IMR-90 (cell line): ENCODE measurements at regions not wholly inside any gene's neighbourhood (a gene's known extent, or its start where the extent isn't known, plus 50 kb on each side); places are given as distances from the start of the nearest gene placed in this dataset.
A peak's percentile ranks its signal among the peaks of the same experiment; 100 is the strongest.

ENCODE experiments used
- ATAC-seq: fragments of 200-7000 bp; cut with Tn5 transposase; 2 replicates; pipeline ENCODE4 v1.9.1; 2020; ENCODE audit warnings: low read depth, mild to moderate bottlenecking, moderate library complexity
- BruUV-seq: library from RNA; stranded (reverse); fragments of 400-500 nt; replicated peaks from 2 replicates; lab custom pipeline; 2021; lab: Mats Ljungman, UMichigan
- CTCF ChIA-PET: fragments of 300-600 bp; formaldehyde crosslinking; extraction: SDS; loops from one replicate; lab custom pipeline; 2021; ENCODE audit warnings: antibody characterized with exemption; lab: Yijun Ruan, JAX
- POLR2A ChIA-PET: fragments of 300-600 bp; sonication (Branson Sonifier 250); formaldehyde crosslinking; loops from one replicate; lab custom pipeline; 2022; ENCODE audit warnings: antibody characterized with exemption; ENCODE audit not compliant: unreplicated experiment; lab: Charles Lee
- DNase-seq: peaks from one replicate; pipeline ENCODE4 v3.0.0; 2013
- H2AFZ ChIP-seq: replicated peaks from 2 replicates; pipeline ENCODE3; 2013; ENCODE audit warnings: low read length, mild to moderate bottlenecking; ENCODE audit not compliant: poor library complexity
- H2AK5ac ChIP-seq: 2 replicates; pipeline ENCODE4 v1.6.1; 2013; ENCODE audit warnings: low read depth, low read length, inconsistent platforms
- H2AK9ac ChIP-seq: replicated peaks from 2 replicates; pipeline ENCODE3; 2013; ENCODE audit warnings: mild to moderate bottlenecking, low read depth, low read length, moderate library complexity; ENCODE audit not compliant: poor library complexity
- H2BK120ac ChIP-seq: 2 replicates; pipeline ENCODE4 v1.6.1; 2013; ENCODE audit warnings: low read depth, low read length, inconsistent platforms
- H2BK15ac ChIP-seq: 3 replicates; pipeline ENCODE4 v1.6.1; 2013; ENCODE audit warnings: low read depth, low read length, inconsistent platforms
- H2BK20ac ChIP-seq: 2 replicates; pipeline ENCODE4 v1.6.1; 2013; ENCODE audit warnings: low read depth, mild to moderate bottlenecking, inconsistent platforms, low read length, moderate library complexity
- H2BK5ac ChIP-seq: 2 replicates; pipeline ENCODE4 v1.6.1; 2013; ENCODE audit warnings: mild to moderate bottlenecking, low read depth, low read length, inconsistent platforms; ENCODE audit not compliant: poor library complexity, severe bottlenecking
- H3K14ac ChIP-seq: replicated peaks from 2 replicates; pipeline ENCODE4 v1.6.1; 2013; ENCODE audit warnings: low read depth, low read length, inconsistent platforms
- H3K18ac ChIP-seq: 2 replicates; pipeline ENCODE4 v1.6.1; 2013; ENCODE audit warnings: low read depth, low read length, control low read depth
- H3K23ac ChIP-seq: 2 replicates; pipeline ENCODE4 v1.6.1; 2013; ENCODE audit warnings: low read depth, low read length, inconsistent platforms
- H3K27ac ChIP-seq: 2 replicates; pipeline ENCODE4 v1.5.1; 2013; ENCODE audit warnings: mild to moderate bottlenecking, control low read depth, low read length; ENCODE audit not compliant: insufficient read depth
- H3K27me3 ChIP-seq: 2 replicates; pipeline ENCODE4 v1.6.1; 2013; ENCODE audit warnings: low read length; ENCODE audit not compliant: control insufficient read depth, insufficient read depth
- H3K36me3 ChIP-seq: 2 replicates; pipeline ENCODE4 v1.6.1; 2013; ENCODE audit warnings: low read length, mixed read lengths; ENCODE audit not compliant: control insufficient read depth, insufficient read depth
- H3K4ac ChIP-seq: 2 replicates; pipeline ENCODE4 v1.6.1; 2013; ENCODE audit warnings: low read depth, low read length, inconsistent platforms
- H3K4me1 ChIP-seq: 2 replicates; pipeline ENCODE4 v1.6.1; 2013; ENCODE audit warnings: low read length, mixed read lengths; ENCODE audit not compliant: control insufficient read depth, insufficient read depth
- H3K4me2 ChIP-seq: 2 replicates; pipeline ENCODE4 v1.6.1; 2013; ENCODE audit warnings: low read depth, mild to moderate bottlenecking, control low read depth, low read length, moderate library complexity
- H3K4me3 ChIP-seq: 2 replicates; pipeline ENCODE4 v1.5.1; 2013; ENCODE audit warnings: low read depth, mild to moderate bottlenecking, control low read depth, low read length, moderate library complexity; ENCODE audit not compliant: insufficient read depth
- H3K56ac ChIP-seq: 2 replicates; pipeline ENCODE4 v1.6.1; 2013; ENCODE audit warnings: low read length, inconsistent platforms; ENCODE audit not compliant: insufficient read depth; ENCODE audit errors: extremely low read depth
- H3K79me1 ChIP-seq, 2 experiments: 2 replicates each; pipeline ENCODE4 v1.6.1; 2013; ENCODE audit warnings: low read length in 2 of 2, inconsistent platforms in 1 of 2, low read depth in 1 of 2
- H3K9ac ChIP-seq: 2 replicates; pipeline ENCODE4 v1.6.1; 2013; ENCODE audit warnings: low read depth, low read length, control low read depth
- H3K9me1 ChIP-seq: 2 replicates; pipeline ENCODE4 v1.6.1; 2013; ENCODE audit warnings: low read length, inconsistent platforms; ENCODE audit not compliant: insufficient read depth
- H3K9me3 ChIP-seq: 2 replicates; pipeline ENCODE4 v1.6.1; 2013; ENCODE audit warnings: low read length; ENCODE audit not compliant: control insufficient read depth, insufficient read depth
- H4K20me1 ChIP-seq: 2 replicates; pipeline ENCODE4 v1.6.1; 2013; ENCODE audit warnings: low read length, inconsistent platforms; ENCODE audit not compliant: insufficient read depth
- H4K5ac ChIP-seq: 2 replicates; pipeline ENCODE4 v1.6.1; 2013; ENCODE audit warnings: mild to moderate bottlenecking, low read depth, low read length, control low read depth
- H4K8ac ChIP-seq, 2 experiments: 2 replicates each; pipeline ENCODE4 v1.6.1; 2013; ENCODE audit warnings: low read depth in 2 of 2, low read length in 2 of 2, control low read depth in 1 of 2, inconsistent platforms in 1 of 2
- H4K91ac ChIP-seq: 2 replicates; pipeline ENCODE4 v1.6.1; 2013; ENCODE audit warnings: low read depth, low read length, inconsistent platforms; ENCODE audit not compliant: insufficient read depth
- BHLHE40 ChIP-seq: fragments of 150-350 bp; IDR thresholded peaks from 2 replicates; pipeline ENCODE4 v1.6.1; 2016; ENCODE audit warnings: mild to moderate bottlenecking, low read depth, low read length
- CEBPB ChIP-seq: IDR thresholded peaks from 2 replicates; pipeline ENCODE4 v1.6.1; 2012; ENCODE audit warnings: low read depth, low read length, improper control_type of control experiment
- CHD1 ChIP-seq: IDR thresholded peaks from 2 replicates; pipeline ENCODE4 v1.6.1; 2012; ENCODE audit warnings: low read depth, low read length, improper control_type of control experiment
- ELK1 ChIP-seq: fragments of 150-350 bp; IDR thresholded peaks from 2 replicates; pipeline ENCODE4 v1.6.1; 2016; ENCODE audit warnings: low read depth, mild to moderate bottlenecking, low read length, moderate library complexity, borderline replicate concordance
- MAZ ChIP-seq: IDR thresholded peaks from 2 replicates; pipeline ENCODE4 v1.6.1; 2012; ENCODE audit warnings: low read depth, mild to moderate bottlenecking, low read length, improper control_type of control experiment, moderate library complexity, borderline replicate concordance
- POLR2A ChIP-seq: IDR thresholded peaks from 2 replicates; pipeline ENCODE4 v1.6.1; 2012; ENCODE audit warnings: mild to moderate bottlenecking, low read depth, low read length
- RAD21 ChIP-seq: IDR thresholded peaks from 2 replicates; pipeline ENCODE4 v1.6.1; 2012; ENCODE audit warnings: low read length, improper control_type of control experiment
- SMC3 ChIP-seq: fragments of 150-350 bp; IDR thresholded peaks from 2 replicates; pipeline ENCODE4 v1.6.1; 2016; ENCODE audit warnings: low read depth, mild to moderate bottlenecking, antibody characterized with exemption, low read length, moderate library complexity
- WGBS, 2 experiments: methylation state at CpG; one replicate each; pipeline versions ENCODE4 v1.1.5 to v1.1.7; 2013; ENCODE audit warnings: missing lambda C conversion rate in 2 of 2; ENCODE audit not compliant: insufficient read length in 1 of 2; ENCODE audit errors: extremely low coverage in 2 of 2; 5-methylcytosine and 5-hydroxymethylcytosine counted together
- dilution Hi-C: fragments of 300-500 bp; cut with HindIII; formaldehyde crosslinking; loops from one replicate; pipeline ENCODE4 v1.14.3; 2018; ENCODE audit warnings: low sequenced_read_pairs; ENCODE audit not compliant: unreplicated experiment
- in situ Hi-C: fragments of 300-500 bp; cut with MboI; formaldehyde crosslinking; loops from 3 replicates; pipeline ENCODE4 v1.14.3; 2019; ENCODE audit warnings: low sequenced_read_pairs, inconsistent platforms, mixed read lengths
- intact Hi-C: fragments of 100-400 bp; cut with micrococcal nuclease; formaldehyde crosslinking; loops from 2 replicates; pipeline ENCODE4 v1.10.0; 2022
- TF ChIP-seq, protein P1 (sequence below): fragments of 150-350 bp; IDR thresholded peaks from 2 replicates; pipeline ENCODE4 v1.6.1; 2017; ENCODE audit warnings: mild to moderate bottlenecking, antibody characterized with exemption, low read length, low read depth

GRCh38 chr2:195602687-195603086 lies 54.3 kb upstream of the SLC39A10 start:
- DNase-seq (no peak), ATAC-seq (no peak)
- dilution Hi-C loops (no loop called here), in situ Hi-C loops (no loop called here), intact Hi-C loops (no loop called here)
- peak overlapping the region; percentile 27; the same call in 1 of the 2 replicates for H2AK5ac ChIP-seq
- no CpG with 5 or more reads among the region's 7 CpGs for WGBS, 2 experiments
- no peak overlapping the region for H3K27ac ChIP-seq
- H2BK20ac ChIP-seq = no peak overlapping the region
- H2BK15ac ChIP-seq = no peak overlapping the region
- TF ChIP-seq SMC3 (no peak), CEBPB (no peak), BHLHE40 (no peak), RAD21 (no peak), ELK1 (no peak), MAZ (no peak), POLR2A (no peak), CHD1 (no peak)
- TF ChIP-seq, protein P1, sequence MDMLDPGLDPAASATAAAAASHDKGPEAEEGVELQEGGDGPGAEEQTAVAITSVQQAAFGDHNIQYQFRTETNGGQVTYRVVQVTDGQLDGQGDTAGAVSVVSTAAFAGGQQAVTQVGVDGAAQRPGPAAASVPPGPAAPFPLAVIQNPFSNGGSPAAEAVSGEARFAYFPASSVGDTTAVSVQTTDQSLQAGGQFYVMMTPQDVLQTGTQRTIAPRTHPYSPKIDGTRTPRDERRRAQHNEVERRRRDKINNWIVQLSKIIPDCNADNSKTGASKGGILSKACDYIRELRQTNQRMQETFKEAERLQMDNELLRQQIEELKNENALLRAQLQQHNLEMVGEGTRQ = no peak
- peaks cover 2% of the 10 kb centered on the region for H3K4me1 ChIP-seq
- H3K4me2 ChIP-seq = no peak overlapping the region
- H3K9me1 ChIP-seq = no peaks in the 10 kb centered on the region
- no peaks in the 10 kb centered on the region for H4K20me1 ChIP-seq
- ChIA-PET CTCF (no interaction called here), POLR2A (no interaction called here)
- H2BK120ac ChIP-seq = no peak overlapping the region
- no peak overlapping the region for H3K9ac ChIP-seq
- no peak overlapping the region for H3K4ac ChIP-seq
- H3K4me3 ChIP-seq = no peak overlapping the region
- H3K36me3 ChIP-seq = no peaks in the 10 kb centered on the region
- H2BK5ac ChIP-seq = no peak overlapping the region
- no peak overlapping the region for H3K23ac ChIP-seq
- H3K18ac ChIP-seq = no peak overlapping the region
- H4K5ac ChIP-seq = no peak overlapping the region
- H2AFZ ChIP-seq = no peak overlapping the region
- BruUV-seq = no TSS peak
- no peak overlapping the region for H4K8ac ChIP-seq
- H3K79me1 ChIP-seq = no peaks in the 10 kb centered on the region
- no peak overlapping the region for H3K14ac ChIP-seq
- no peak overlapping the region for H2AK9ac ChIP-seq
- H3K56ac ChIP-seq = no peak overlapping the region
- H3K27me3 ChIP-seq = no peaks in the 10 kb centered on the region
- H4K91ac ChIP-seq = no peak overlapping the region
- no peaks in the 10 kb centered on the region for H3K9me3 ChIP-seq
